Natural killer cell treated with Interleukin-12 subunit alpha and Interleukin-12 subunit beta and Interleukin-15 and Interleukin-18, amount 100 ng/mL, for 72 hours (primary cell): ENCODE measurements at regions not wholly inside any gene's neighbourhood (a gene's known extent, or its start where the extent isn't known, plus 50 kb on each side); places are given as distances from the start of the nearest gene placed in this dataset.
"Not testable (repeated sequence)": the region's sequence is repeated elsewhere in the genome, so short reads cannot be mapped to it uniquely, and the experiment has no call there.

Source experiments
- ATAC-seq, 2 donors: fragments of 150-1000 bp; cut with Tn5 transposase in 1 of 2; sonication (Bioruptor Pico), chemical (Tn5 transposase) in 1 of 2; 2 replicates each; pipeline ENCODE4 v1.10.0; 2021
- DNase-seq: peaks from one replicate; pipeline ENCODE4 v3.0.0; 2022; ENCODE audit warnings: low spot score
- H3K27ac Mint-ChIP-seq, 2 donors: 1 replicate in 1 of 2; 2 replicates in 1 of 2; pipeline ENCODE4 v1.8.0; 2022; ENCODE audit warnings: mixed read lengths in 2 of 2, mild to moderate bottlenecking in 1 of 2, moderate library complexity in 1 of 2
- H3K27me3 Mint-ChIP-seq, 2 donors: 1 replicate in 1 of 2; 2 replicates in 1 of 2; pipeline ENCODE4 v1.8.0; 2022; ENCODE audit warnings: mixed read lengths in 2 of 2
- H3K36me3 Mint-ChIP-seq: one replicate; pipeline ENCODE4 v1.8.0; 2022; ENCODE audit warnings: mixed read lengths
- H3K4me1 Mint-ChIP-seq, 2 donors: 1 replicate in 1 of 2; 2 replicates in 1 of 2; pipeline ENCODE4 v1.8.0; 2022; ENCODE audit warnings: low read depth in 2 of 2, mixed read lengths in 2 of 2, mild to moderate bottlenecking in 1 of 2
- H3K4me3 Mint-ChIP-seq: one replicate; pipeline ENCODE4 v1.8.0; 2022; ENCODE audit warnings: mixed read lengths
- H3K9me3 Mint-ChIP-seq: 2 replicates; pipeline ENCODE4 v1.8.0; 2022; ENCODE audit warnings: mixed read lengths

DNA sequence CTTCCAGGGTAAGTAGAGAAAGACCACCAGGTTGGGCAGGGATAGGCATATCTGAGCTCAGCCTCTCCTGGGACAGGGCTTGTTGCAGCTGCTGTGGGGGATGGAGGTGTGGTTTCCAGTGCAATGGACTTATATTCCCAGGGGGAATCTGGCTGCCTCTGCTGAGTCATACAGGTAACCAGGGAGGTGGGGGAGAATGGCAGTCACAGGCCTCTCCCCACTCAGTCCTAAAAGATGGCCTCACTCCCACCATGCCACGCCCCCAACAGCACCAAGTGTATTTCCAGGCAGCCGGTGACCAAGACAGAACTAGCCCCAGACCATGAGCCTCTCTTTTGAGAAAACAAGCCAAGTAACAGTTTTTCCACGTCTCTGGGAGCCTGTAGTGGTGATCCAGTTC lies 1240.7 kb downstream of the BRINP3 start:
- H3K4me1 Mint-ChIP-seq, result no peaks in the 10 kb centered on the region
- H3K27ac Mint-ChIP-seq, result no peak overlapping the region
- H3K9me3 Mint-ChIP-seq, result peaks cover 20% of the 10 kb centered on the region
- ATAC-seq (no peak), DNase-seq (no peak)
- no peak overlapping the region for H3K4me3 Mint-ChIP-seq
- no peaks in the 10 kb centered on the region for H3K27me3 Mint-ChIP-seq
- peaks cover 10% of the 10 kb centered on the region for H3K36me3 Mint-ChIP-seq

DNA sequence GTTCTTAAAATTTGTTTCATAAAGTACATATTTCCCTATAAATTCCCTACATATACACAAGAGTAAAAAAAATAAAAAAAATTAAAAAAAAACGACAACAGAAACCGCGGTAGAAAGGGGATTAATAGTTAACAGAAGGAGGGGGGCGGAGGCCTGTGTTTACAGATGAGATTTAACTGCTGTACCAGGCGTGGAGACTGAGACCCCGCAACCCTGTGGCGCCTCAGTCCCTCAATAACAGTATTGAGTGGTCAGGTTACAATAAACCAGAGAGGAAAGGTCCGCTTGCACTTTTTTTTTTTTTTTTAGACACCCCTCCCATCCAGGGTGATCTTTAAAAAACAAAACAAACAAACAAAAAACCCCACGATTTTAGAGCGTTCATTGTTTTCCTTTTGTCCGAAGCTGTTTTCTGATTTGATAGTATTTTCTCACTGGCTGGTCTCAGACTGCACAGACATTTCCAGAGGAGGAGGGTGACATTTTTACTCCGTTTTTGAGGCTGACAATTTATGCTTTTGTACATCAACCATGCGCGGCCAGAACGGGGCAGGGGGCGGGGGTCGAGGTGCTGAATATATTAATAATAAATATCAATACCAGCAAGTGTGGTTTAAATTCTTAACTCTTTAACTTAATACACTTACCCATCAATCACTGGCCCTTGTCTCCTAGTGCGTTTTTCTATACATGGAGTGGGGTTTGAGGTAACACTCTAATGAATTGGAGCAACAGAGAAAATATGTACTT lies 1223.9 kb downstream of the BRINP3 start:
- Mint-ChIP-seq H3K4me1 (no peaks in the 10 kb centered on the region), H3K9me3 (peaks cover 15% of the 10 kb centered on the region), H3K36me3 (peaks cover 4% of the 10 kb centered on the region), H3K4me3 (no peak overlapping the region), H3K27me3 (no peaks in the 10 kb centered on the region), H3K27ac (no peak overlapping the region)
- DNase-seq (no peak), ATAC-seq (no peak)

DNA sequence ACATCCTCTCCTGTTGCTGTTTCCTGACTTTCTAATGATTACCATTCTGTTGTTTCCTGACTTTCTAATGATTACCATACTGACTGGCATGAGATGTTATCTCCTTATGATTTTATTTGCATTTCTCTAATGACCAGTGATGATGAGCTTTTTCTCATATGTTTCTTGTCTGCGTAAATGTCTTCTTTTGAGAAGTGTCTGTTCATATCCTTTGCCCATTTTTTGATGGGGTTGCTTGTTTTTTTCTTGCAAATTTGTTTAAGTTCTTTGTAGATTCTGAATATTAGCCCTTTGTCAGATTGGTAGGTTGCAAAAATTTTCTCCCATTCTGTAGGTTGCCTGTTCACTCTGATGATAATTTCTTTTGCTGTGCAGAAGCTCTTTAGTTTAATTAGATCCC lies 1216.5 kb downstream of the BRINP3 start:
- H3K27ac Mint-ChIP-seq, H3K4me1 Mint-ChIP-seq, ATAC-seq, H3K4me3 Mint-ChIP-seq, DNase-seq, H3K36me3 Mint-ChIP-seq, H3K27me3 Mint-ChIP-seq: not testable (repeated sequence)
- H3K9me3 Mint-ChIP-seq, result peaks cover 17% of the 10 kb centered on the region

DNA sequence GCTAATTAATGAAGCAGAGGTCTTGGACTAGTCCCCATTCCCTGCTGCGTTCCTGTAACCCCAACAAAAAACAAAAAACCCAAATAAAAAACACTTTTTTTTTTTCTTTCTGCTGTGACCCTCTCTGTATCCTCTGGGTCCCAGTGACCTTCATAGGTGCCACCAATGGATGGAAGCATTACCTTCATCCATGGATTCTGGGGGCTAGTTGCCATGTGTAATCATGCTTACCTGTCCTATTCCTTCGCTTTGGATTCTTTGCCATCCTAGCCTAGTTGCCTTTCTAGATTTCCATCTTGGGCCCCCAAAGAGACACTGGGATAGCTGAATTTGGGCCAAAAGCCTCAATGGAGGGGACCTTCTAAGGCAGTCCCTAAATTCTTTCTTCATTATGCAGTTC lies 1208.7 kb downstream of the BRINP3 start:
- Mint-ChIP-seq H3K27ac (no peak overlapping the region), H3K36me3 (no peaks in the 10 kb centered on the region), H3K9me3 (peaks cover 19% of the 10 kb centered on the region), H3K4me3 (no peak overlapping the region), H3K4me1 (no peaks in the 10 kb centered on the region), H3K27me3 (no peaks in the 10 kb centered on the region)
- ATAC-seq, result no peak
- DNase-seq, result no peak

DNA sequence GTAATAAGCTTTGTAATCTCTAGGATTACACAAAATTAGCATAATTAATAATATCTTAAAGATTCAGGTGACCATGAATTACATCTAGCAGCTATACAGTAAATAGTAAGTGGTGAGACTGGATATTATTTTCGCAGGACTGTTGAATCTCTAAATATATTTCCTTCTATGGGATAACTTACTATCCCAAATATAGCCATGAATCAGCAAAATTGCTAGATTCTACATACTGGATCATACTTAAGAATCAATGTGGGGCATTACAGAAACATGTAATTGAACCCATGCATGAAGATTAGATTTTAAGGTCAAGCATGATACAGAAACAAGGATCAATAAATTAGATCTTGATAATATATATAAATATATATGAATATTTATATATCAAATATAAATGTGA lies 1203.4 kb downstream of the BRINP3 start:
- no peaks in the 10 kb centered on the region for H3K27me3 Mint-ChIP-seq
- H3K4me3 Mint-ChIP-seq, result no peak overlapping the region
- H3K36me3 Mint-ChIP-seq, result no peaks in the 10 kb centered on the region
- H3K9me3 Mint-ChIP-seq, result peaks cover 16% of the 10 kb centered on the region
- no peaks in the 10 kb centered on the region for H3K4me1 Mint-ChIP-seq
- DNase-seq (no peak), ATAC-seq (no peak)
- no peak overlapping the region for H3K27ac Mint-ChIP-seq

DNA sequence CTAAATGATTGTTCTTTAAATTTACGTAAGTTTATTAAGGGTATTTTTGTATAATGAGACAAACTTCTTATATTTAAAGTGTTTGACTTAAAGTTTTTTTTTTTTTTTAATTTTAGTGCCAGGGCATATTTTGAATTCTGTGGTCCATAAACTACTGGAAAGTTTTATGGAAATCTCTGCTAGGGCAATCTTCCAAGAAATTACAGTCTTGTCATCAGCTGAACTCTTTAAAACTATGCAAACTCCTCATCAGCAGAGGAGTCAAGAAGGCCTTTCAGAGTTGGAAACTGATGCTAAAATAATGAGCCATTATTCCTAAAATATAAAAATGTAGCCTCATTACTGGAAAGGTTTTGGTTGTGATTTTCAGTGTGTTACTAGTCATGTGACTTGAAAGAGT lies 1201.9 kb downstream of the BRINP3 start:
- no peak overlapping the region for H3K4me3 Mint-ChIP-seq
- DNase-seq, result no peak
- H3K27ac Mint-ChIP-seq, result no peak overlapping the region
- peaks cover 14% of the 10 kb centered on the region for H3K9me3 Mint-ChIP-seq
- H3K27me3 Mint-ChIP-seq, result no peaks in the 10 kb centered on the region
- no peaks in the 10 kb centered on the region for H3K4me1 Mint-ChIP-seq
- no peaks in the 10 kb centered on the region for H3K36me3 Mint-ChIP-seq
- ATAC-seq, result no peak

DNA sequence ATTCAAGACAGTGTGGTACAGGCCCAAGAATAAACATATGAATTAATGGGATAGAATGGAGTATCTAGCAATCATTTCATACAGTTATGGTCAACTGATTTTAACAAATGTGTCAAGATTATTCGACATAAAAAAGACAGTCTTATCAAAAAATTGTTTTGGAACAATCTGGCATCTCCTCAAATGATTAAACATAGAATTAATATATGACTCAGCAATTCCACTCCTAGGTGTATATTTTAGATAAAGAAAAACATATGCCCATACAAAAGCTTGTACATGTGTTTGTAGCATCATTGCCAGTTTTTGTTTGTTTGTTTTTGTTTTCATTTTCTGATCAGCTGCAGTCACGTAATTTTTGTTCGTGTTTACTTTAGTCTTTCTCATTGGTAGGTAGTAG lies 1188.3 kb downstream of the BRINP3 start:
- Mint-ChIP-seq H3K4me1 (no peaks in the 10 kb centered on the region), H3K27me3 (no peaks in the 10 kb centered on the region), H3K4me3 (no peak overlapping the region), H3K27ac (no peak overlapping the region), H3K36me3 (no peaks in the 10 kb centered on the region), H3K9me3 (peaks cover 9% of the 10 kb centered on the region)
- no peak for DNase-seq
- ATAC-seq, result no peak

DNA sequence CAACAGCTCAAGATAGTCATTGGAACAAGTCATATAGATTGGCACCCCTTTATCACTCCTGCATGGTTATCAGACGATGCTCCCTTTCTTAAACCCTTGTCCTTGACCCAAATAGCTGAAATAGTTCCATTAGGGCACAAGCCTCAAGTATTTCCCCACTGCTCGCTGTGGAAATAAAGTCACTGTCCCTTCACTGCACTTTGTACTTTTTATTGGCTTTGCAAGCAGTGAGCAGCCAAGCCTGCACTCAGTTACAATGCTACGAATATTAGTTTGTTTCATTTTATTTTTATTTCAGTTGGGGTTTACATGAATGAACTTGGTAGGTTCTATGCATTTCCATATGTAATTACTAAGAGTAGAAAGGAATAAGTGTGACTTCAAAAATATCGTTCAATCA lies 1176.4 kb downstream of the BRINP3 start:
- peaks cover 29% of the 10 kb centered on the region for H3K9me3 Mint-ChIP-seq
- DNase-seq, result no peak
- H3K27me3 Mint-ChIP-seq, result no peaks in the 10 kb centered on the region
- H3K4me3 Mint-ChIP-seq, result no peak overlapping the region
- no peak for ATAC-seq
- H3K36me3 Mint-ChIP-seq, result peaks cover 9% of the 10 kb centered on the region
- no peak overlapping the region for H3K27ac Mint-ChIP-seq
- H3K4me1 Mint-ChIP-seq, result no peaks in the 10 kb centered on the region

DNA sequence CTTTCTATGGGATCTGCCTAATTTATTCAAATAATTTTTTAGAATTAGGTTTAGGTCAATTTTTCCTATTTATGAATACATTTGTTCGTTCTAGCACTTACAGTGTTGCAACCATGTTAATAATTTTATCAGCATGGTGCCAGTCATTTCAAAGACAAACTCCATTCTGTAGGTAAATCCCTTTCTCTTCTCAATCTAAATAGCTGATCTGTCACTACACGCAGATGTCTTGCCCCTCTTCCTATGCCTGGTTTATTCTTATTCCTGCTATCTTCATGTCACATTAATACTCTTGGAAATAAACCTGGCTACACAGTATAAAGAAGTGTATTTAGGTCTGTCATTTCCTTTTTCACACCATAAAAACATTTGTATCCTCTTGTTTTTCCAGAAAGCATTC lies 1172.4 kb downstream of the BRINP3 start:
- no peak for DNase-seq
- no peaks in the 10 kb centered on the region for H3K36me3 Mint-ChIP-seq
- H3K27me3 Mint-ChIP-seq, result no peaks in the 10 kb centered on the region
- ATAC-seq, result no peak
- H3K27ac Mint-ChIP-seq, result no peak overlapping the region
- H3K4me1 Mint-ChIP-seq, result no peaks in the 10 kb centered on the region
- H3K9me3 Mint-ChIP-seq, result peaks cover 20% of the 10 kb centered on the region
- H3K4me3 Mint-ChIP-seq, result no peak overlapping the region

DNA sequence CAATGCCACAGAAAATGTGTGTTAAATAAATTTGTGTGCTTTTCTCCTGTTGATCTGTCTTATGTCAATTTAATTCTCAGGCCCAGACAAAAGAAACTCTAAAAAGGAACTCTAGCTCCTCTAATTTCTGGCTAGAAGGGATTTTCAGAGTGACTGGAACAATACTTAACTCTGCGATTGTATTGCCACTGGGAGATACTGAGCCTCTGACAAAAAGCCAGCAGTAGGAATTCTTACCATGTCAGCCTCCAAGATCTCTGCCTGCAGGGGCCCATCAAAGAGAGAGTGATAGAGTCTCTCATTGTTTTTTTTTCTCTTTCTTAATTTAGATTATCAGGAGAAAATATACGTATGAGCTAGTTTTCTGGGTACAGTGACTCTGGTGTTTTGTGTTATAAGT lies 1165.7 kb downstream of the BRINP3 start:
- H3K4me3 Mint-ChIP-seq, result no peak overlapping the region
- H3K36me3 Mint-ChIP-seq, result peaks cover 12% of the 10 kb centered on the region
- DNase-seq (no peak), ATAC-seq (no peak)
- peaks cover 12% of the 10 kb centered on the region for H3K9me3 Mint-ChIP-seq
- H3K27me3 Mint-ChIP-seq, result no peaks in the 10 kb centered on the region
- no peak overlapping the region for H3K27ac Mint-ChIP-seq
- H3K4me1 Mint-ChIP-seq, result no peaks in the 10 kb centered on the region

DNA sequence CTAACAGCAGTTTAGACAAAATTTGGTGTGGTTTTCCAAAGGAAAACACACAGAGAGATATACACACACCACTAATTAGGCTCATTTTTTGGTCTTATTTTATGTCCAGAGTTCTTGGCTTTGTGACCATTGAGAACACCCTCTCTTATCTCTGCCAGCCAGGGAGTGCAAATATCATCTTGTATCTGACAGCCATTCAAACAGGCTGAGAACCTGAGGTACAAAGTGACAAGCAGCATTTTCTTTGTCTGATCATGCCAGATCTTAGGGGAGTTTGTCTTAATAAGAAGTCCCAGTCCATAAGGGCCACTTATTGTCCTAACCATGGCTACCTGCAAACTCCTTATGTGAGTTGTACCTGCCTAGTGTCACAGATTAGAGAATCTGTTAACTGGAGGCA lies 1165.2 kb downstream of the BRINP3 start:
- DNase-seq, result no peak
- H3K27me3 Mint-ChIP-seq, result no peaks in the 10 kb centered on the region
- H3K9me3 Mint-ChIP-seq, result peaks cover 12% of the 10 kb centered on the region
- H3K36me3 Mint-ChIP-seq, result peaks cover 12% of the 10 kb centered on the region
- H3K27ac Mint-ChIP-seq, result no peak overlapping the region
- ATAC-seq, result no peak
- no peaks in the 10 kb centered on the region for H3K4me1 Mint-ChIP-seq
- no peak overlapping the region for H3K4me3 Mint-ChIP-seq

DNA sequence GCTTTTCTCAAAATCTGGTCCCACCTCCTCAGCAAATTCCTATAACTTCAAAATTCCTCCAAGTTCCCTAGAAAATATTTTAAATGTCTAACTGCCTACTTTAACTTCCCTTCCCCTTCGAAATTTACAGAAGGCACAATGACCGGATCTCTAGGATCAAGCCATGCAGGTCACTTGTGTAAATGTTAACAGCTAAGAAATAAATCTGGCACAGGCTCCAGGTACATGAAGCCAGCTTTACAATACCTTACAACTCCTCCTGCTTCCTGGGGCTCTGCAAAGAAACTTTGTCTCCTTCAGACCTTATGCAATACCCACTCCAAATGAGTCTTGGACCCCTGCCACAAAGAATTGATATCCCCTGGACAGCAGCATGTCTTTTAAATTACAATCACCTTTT lies 1164.2 kb downstream of the BRINP3 start:
- ATAC-seq (no peak), DNase-seq (no peak)
- Mint-ChIP-seq H3K4me3 (no peak overlapping the region), H3K27me3 (no peaks in the 10 kb centered on the region), H3K36me3 (peaks cover 12% of the 10 kb centered on the region), H3K4me1 (no peaks in the 10 kb centered on the region), H3K9me3 (peaks cover 12% of the 10 kb centered on the region), H3K27ac (no peak overlapping the region)

DNA sequence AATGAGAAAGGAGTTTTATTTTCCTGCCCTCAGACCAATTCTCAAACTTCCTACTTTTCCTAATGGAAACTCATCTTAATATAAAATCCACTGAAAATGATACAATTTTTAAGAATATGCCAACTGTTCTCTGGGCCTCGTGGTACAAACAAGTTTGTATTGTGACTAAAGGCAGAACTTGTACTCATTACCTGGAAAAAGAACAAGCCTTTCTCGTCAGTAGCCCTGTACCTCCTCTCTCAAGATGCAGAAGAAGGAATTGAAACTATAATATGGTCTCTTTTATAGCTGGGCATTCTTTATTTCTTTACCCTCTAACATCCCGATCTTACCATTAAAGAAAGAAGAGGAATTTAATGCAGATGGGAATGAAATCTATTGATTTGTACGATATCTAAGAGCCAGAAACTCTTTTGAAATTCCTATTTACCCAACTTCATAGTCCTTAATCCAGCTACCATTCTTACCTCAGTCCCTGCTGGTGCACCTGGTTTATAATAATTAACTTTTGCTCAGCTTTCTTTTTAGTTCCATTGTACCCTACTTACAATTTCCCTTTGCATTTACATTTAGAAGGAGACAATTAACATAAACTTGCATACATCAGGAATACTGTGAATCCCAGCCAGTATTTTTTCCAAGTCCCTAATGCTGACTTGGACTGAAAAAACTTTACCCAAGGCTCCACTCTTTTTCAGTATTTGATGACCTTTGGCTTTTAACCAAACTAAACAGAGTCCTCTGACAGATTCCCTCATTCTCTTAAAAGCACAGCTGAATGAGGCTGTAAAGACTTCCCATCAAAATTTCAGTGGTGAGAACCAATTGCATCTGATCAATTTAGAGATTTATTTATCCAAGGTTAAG lies 1162.4 kb downstream of the BRINP3 start:
- ATAC-seq (no peak), DNase-seq (no peak)

DNA sequence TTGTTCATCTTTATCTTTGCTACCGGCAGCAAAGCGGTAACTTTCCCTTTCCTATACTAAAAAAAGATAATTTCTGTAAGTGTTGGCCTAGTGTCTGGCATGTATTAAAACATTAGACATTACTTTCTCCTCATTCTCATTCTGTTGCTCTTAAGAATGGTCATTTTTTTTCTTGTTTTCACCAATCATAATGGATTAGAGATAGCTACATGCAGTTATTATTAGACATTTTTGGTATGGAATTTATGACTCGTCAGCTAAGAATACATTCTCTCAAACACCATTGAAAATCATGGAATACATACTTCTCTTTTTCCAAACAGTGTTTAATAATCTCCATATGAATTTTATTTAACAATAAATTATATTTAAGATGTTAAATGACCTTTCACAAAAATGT lies 1154.6 kb downstream of the BRINP3 start:
- H3K9me3 Mint-ChIP-seq, result peaks cover 8% of the 10 kb centered on the region

More for the DNA sequence above, 1162.4 kb downstream of the BRINP3 start:
- Mint-ChIP-seq H3K36me3 (peaks cover 12% of the 10 kb centered on the region), H3K4me3 (no peak overlapping the region), H3K27ac (no peak overlapping the region), H3K4me1 (no peaks in the 10 kb centered on the region), H3K27me3 (no peaks in the 10 kb centered on the region), H3K9me3 (peaks cover 15% of the 10 kb centered on the region)

More for the DNA sequence above, 1154.6 kb downstream of the BRINP3 start:
- Mint-ChIP-seq H3K27ac (no peak overlapping the region), H3K4me1 (no peaks in the 10 kb centered on the region), H3K4me3 (no peak overlapping the region), H3K27me3 (no peaks in the 10 kb centered on the region), H3K36me3 (peaks cover 2% of the 10 kb centered on the region)
- DNase-seq (no peak), ATAC-seq (no peak)
